Testis (tissue), 2 donors: ENCODE measurements at regions not wholly inside any gene's neighbourhood (a gene's known extent, or its start where the extent isn't known, plus 50 kb on each side); places are given as distances from the start of the nearest gene placed in this dataset.

Experiments used
- CTCF ChIP-seq, 3 experiments: fragments of 450-650 bp in 2 of 3; fragments of 200-600 bp in 1 of 3; sonication (generic) in 1 of 3; IDR thresholded peaks; one replicate each; pipeline ENCODE4 v1.5.1; 2016 to 2019; ENCODE audit warnings: antibody characterized with exemption in 3 of 3, mild to moderate bottlenecking in 2 of 3, moderate library complexity in 1 of 3
- POLR2A ChIP-seq: fragments of 450-650 bp; IDR thresholded peaks from one replicate; pipeline ENCODE4 v1.6.1; 2017; ENCODE audit warnings: antibody characterized with exemption, mild to moderate bottlenecking, moderate library complexity

GRCh38 chr18:28705482-28705881 lies 528.6 kb upstream of the CDH2 start:
- TF ChIP-seq CTCF (IDR thresholded peaks at IDR 0.05) (no peak), POLR2A (no peak)
